ENCODE measurements at regions not wholly inside any gene's neighbourhood (a gene's known extent, or its start where the extent isn't known, plus 50 kb on each side); places are given as distances from the start of the nearest gene placed in this dataset.

GRCh38 chr2:10987439-10987838 is 75.7 kb downstream of the KCNF1 start:
- Mint-ChIP-seq H3K4me1 (peaks cover 5% of the 10 kb centered on the region), H3K9me3 (peaks cover 0 to 5% (median 1%) of the 10 kb centered on the region in 7 donors), H3K27me3 (ENCODE audit: low read depth in 3 of 3) (peaks cover under 1 to 4% (median 1%) of the 10 kb centered on the region in 3 donors), H3K36me3 (no peaks in the 10 kb centered on the region), H3K27ac (peak overlapping the region in 1 of 7 donors; percentile 19), H3K4me3 (no peak overlapping the region)
- Histone ChIP-seq H3K4me1 (ENCODE audit: control insufficient read depth in 1 of 2, insufficient read depth in 2 of 2, low read length in 2 of 2) (no peaks in the 10 kb centered on the region), H3K27ac (ENCODE audit: low read depth in 1 of 2, low read length in 2 of 2) (no peak overlapping the region), H3K4me3 (replicated peaks in 1 of 3; ENCODE audit: low read depth in 2 of 3, low read length in 3 of 3) (no peak overlapping the region), H3K9ac (ENCODE audit: insufficient read depth, low read length, poor library complexity, severe bottlenecking) (no peak overlapping the region), H3K27me3 (ENCODE audit: control insufficient read depth in 2 of 2, insufficient read depth in 2 of 2, low read length in 2 of 2) (no peaks in the 10 kb centered on the region), H3K4me2 (replicated peaks; ENCODE audit: extremely low read depth, low read length, poor library complexity, severe bottlenecking) (no peak overlapping the region), H3K9me3 (replicated peaks in 1 of 2; ENCODE audit: control insufficient read depth in 1 of 2, insufficient read depth in 1 of 2, low read length in 2 of 2) (no peaks in the 10 kb centered on the region), H3K36me3 (replicated peaks in 1 of 2; ENCODE audit: control insufficient read depth in 1 of 2, insufficient read depth in 2 of 2, low read length in 2 of 2) (no peaks in the 10 kb centered on the region), H2AFZ (ENCODE audit: insufficient read depth, low read depth, low read length, poor library complexity, severe bottlenecking) (no peak overlapping the region), H3K79me2 (ENCODE audit: insufficient read depth, low read length) (no peaks in the 10 kb centered on the region), H4K20me1 (ENCODE audit: insufficient read depth, low read length) (no peaks in the 10 kb centered on the region)
- DNase-seq, result no peak
- 82% methylated on average over 1 of the region's 2 CpGs for WGBS (ENCODE audit: insufficient coverage)
- intact Hi-C loops (cut with micrococcal nuclease), result no loop called here
- TF ChIP-seq, protein P1, sequence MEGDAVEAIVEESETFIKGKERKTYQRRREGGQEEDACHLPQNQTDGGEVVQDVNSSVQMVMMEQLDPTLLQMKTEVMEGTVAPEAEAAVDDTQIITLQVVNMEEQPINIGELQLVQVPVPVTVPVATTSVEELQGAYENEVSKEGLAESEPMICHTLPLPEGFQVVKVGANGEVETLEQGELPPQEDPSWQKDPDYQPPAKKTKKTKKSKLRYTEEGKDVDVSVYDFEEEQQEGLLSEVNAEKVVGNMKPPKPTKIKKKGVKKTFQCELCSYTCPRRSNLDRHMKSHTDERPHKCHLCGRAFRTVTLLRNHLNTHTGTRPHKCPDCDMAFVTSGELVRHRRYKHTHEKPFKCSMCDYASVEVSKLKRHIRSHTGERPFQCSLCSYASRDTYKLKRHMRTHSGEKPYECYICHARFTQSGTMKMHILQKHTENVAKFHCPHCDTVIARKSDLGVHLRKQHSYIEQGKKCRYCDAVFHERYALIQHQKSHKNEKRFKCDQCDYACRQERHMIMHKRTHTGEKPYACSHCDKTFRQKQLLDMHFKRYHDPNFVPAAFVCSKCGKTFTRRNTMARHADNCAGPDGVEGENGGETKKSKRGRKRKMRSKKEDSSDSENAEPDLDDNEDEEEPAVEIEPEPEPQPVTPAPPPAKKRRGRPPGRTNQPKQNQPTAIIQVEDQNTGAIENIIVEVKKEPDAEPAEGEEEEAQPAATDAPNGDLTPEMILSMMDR (IDR thresholded peaks at IDR 0.05), result no peak

DNA sequence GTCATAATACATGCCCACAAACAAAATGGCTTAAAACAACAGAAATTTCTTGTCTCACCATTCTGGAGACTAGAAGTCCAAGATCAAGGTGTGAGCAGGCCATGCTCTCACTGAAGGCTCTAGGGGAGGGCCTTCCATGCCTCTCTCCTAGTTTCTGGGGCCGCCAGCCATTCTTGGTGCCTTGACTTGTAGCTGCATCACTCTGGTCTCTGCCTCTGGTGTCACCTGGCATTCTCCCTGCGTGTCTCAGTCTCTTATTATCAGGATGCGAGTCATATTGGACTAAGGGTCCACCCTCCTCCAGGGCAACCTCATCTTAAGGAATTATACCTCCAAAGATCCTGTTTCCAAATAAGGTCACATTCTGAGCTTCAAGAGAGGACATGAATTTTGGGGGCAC is 76.1 kb downstream of the KCNF1 start:
- H3K27ac Mint-ChIP-seq, result no peak overlapping the region
- 92% methylated on average over 2 of the region's 3 CpGs for WGBS (ENCODE audit: insufficient coverage)
- peaks cover 5% of the 10 kb centered on the region for H3K4me1 Mint-ChIP-seq

More for the DNA sequence above, 76.1 kb downstream of the KCNF1 start:
- no peak overlapping the region for H3K9ac ChIP-seq (ENCODE audit: insufficient read depth, low read length, poor library complexity, severe bottlenecking)
- no peak overlapping the region for H3K4me2 ChIP-seq (replicated peaks; ENCODE audit: extremely low read depth, low read length, poor library complexity, severe bottlenecking)
- Mint-ChIP-seq H3K27me3 (ENCODE audit: low read depth in 3 of 3) (peaks cover 1 to 4% (median 2%) of the 10 kb centered on the region in 3 donors), H3K9me3 (peaks cover 0 to 5% (median 1%) of the 10 kb centered on the region in 7 donors), H3K36me3 (no peaks in the 10 kb centered on the region), H3K4me3 (no peak overlapping the region)
- no peak overlapping the region for H3K27ac ChIP-seq (ENCODE audit: low read depth in 1 of 2, low read length in 2 of 2)
- no peaks in the 10 kb centered on the region for H3K27me3 ChIP-seq (ENCODE audit: control insufficient read depth in 2 of 2, insufficient read depth in 2 of 2, low read length in 2 of 2)
- H3K4me1 ChIP-seq (ENCODE audit: control insufficient read depth in 1 of 2, insufficient read depth in 2 of 2, low read length in 2 of 2), result no peaks in the 10 kb centered on the region
- no peak overlapping the region for H3K4me3 ChIP-seq (replicated peaks in 1 of 3; ENCODE audit: low read depth in 2 of 3, low read length in 3 of 3)
- TF ChIP-seq, protein P1 (IDR thresholded peaks at IDR 0.05), result no peak
- no peaks in the 10 kb centered on the region for H3K9me3 ChIP-seq (replicated peaks in 1 of 2; ENCODE audit: control insufficient read depth in 1 of 2, insufficient read depth in 1 of 2, low read length in 2 of 2)
- H4K20me1 ChIP-seq (ENCODE audit: insufficient read depth, low read length), result no peaks in the 10 kb centered on the region
- no peaks in the 10 kb centered on the region for H3K36me3 ChIP-seq (replicated peaks in 1 of 2; ENCODE audit: control insufficient read depth in 1 of 2, insufficient read depth in 2 of 2, low read length in 2 of 2)
- H2AFZ ChIP-seq (ENCODE audit: insufficient read depth, low read depth, low read length, poor library complexity, severe bottlenecking), result no peak overlapping the region
- no peak for DNase-seq
- intact Hi-C loops (cut with micrococcal nuclease), result no loop called here
- H3K79me2 ChIP-seq (ENCODE audit: insufficient read depth, low read length), result no peaks in the 10 kb centered on the region

Measured in CD14-positive monocyte (primary cell).